AG09319 (cell line): ENCODE measurements at regions not wholly inside any gene's neighbourhood (a gene's known extent, or its start where the extent isn't known, plus 50 kb on each side); places are given as distances from the start of the nearest gene placed in this dataset.

Experiments used
- DNase-seq: peaks from one replicate; pipeline ENCODE4 v3.0.0-alpha.2; 2010; ENCODE audit warnings: low read depth; ENCODE audit errors: extremely low read depth
- TF ChIP-seq, protein P1 (sequence below): IDR thresholded peaks from 2 replicates; pipeline ENCODE4 v1.5.1; 2011; ENCODE audit warnings: low read depth, mild to moderate bottlenecking, inconsistent platforms, low read length, moderate library complexity

- DNase-seq = no peak
- TF ChIP-seq, protein P1, sequence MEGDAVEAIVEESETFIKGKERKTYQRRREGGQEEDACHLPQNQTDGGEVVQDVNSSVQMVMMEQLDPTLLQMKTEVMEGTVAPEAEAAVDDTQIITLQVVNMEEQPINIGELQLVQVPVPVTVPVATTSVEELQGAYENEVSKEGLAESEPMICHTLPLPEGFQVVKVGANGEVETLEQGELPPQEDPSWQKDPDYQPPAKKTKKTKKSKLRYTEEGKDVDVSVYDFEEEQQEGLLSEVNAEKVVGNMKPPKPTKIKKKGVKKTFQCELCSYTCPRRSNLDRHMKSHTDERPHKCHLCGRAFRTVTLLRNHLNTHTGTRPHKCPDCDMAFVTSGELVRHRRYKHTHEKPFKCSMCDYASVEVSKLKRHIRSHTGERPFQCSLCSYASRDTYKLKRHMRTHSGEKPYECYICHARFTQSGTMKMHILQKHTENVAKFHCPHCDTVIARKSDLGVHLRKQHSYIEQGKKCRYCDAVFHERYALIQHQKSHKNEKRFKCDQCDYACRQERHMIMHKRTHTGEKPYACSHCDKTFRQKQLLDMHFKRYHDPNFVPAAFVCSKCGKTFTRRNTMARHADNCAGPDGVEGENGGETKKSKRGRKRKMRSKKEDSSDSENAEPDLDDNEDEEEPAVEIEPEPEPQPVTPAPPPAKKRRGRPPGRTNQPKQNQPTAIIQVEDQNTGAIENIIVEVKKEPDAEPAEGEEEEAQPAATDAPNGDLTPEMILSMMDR = no peak
Measured at GRCh38 chr2:180660207-180660606, 320.2 kb upstream of the UBE2E3 start.

- no peak for DNase-seq
- TF ChIP-seq, protein P1 = no peak
Measured at GRCh38 chr2:180657054-180657453, 323.4 kb upstream of the UBE2E3 start.

GRCh38 chr2:180656455-180656847 lies 324.0 kb upstream of the UBE2E3 start:
- no peak for DNase-seq
- TF ChIP-seq, protein P1 = no peak

- TF ChIP-seq, protein P1 = no peak; the same call in 1 of the 2 replicates
- no peak for DNase-seq
Measured at GRCh38 chr2:180655842-180656454, 324.5 kb upstream of the UBE2E3 start.

- TF ChIP-seq, protein P1 = no peak
Measured at GRCh38 chr2:180655393-180655792, 325.0 kb upstream of the UBE2E3 start.

GRCh38 chr2:180653481-180653880 lies 326.9 kb upstream of the UBE2E3 start:
- TF ChIP-seq, protein P1 = no peak
- DNase-seq = no peak

More at GRCh38 chr2:180655393-180655792, 325.0 kb upstream of the UBE2E3 start:
- no peak for DNase-seq

- no peak for DNase-seq
- TF ChIP-seq, protein P1 = no peak
Measured at GRCh38 chr2:180652794-180653193, 327.6 kb upstream of the UBE2E3 start.
